GM18873 (cell line): ENCODE measurements at regions not wholly inside any gene's neighbourhood (a gene's known extent, or its start where the extent isn't known, plus 50 kb on each side); places are given as distances from the start of the nearest gene placed in this dataset.

ENCODE experiments used
- ATAC-seq: cut with Tn5 transposase; IDR thresholded peaks from one replicate; pipeline ENCODE4 v1.9.1; 2021; ENCODE audit warnings: mild to moderate bottlenecking, moderate library complexity, moderate number of reproducible peaks; ENCODE audit not compliant: unreplicated experiment, low FRiP score

DNA sequence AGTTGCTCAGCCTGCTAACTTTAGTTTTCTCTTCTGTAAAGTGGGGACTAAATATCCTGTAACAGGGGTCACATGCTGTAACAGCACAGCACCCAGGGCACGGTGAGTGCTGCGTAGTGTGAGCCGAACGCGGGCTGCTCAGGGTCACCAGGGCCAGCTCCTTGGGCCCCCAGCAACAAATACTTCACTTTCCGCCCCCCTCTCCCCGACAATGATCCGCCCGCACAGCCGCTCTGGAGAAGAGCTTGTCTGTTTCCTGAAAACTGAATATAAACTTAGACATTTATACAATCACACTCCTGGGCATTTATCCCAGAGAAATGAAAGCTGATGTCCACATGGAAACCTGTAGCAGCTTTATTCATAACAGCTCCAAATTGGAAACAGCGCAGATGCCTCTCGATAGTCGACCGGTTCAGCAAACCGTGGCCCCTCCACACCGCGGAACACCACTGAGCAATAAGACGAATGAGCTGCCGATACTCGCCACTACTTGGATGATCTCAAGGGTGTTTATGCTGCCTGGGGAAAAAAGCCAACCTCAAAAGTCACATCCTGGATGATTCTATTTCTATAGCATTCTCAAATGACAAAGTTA lies 267.2 kb downstream of the PARN start:
- no peak for ATAC-seq

DNA sequence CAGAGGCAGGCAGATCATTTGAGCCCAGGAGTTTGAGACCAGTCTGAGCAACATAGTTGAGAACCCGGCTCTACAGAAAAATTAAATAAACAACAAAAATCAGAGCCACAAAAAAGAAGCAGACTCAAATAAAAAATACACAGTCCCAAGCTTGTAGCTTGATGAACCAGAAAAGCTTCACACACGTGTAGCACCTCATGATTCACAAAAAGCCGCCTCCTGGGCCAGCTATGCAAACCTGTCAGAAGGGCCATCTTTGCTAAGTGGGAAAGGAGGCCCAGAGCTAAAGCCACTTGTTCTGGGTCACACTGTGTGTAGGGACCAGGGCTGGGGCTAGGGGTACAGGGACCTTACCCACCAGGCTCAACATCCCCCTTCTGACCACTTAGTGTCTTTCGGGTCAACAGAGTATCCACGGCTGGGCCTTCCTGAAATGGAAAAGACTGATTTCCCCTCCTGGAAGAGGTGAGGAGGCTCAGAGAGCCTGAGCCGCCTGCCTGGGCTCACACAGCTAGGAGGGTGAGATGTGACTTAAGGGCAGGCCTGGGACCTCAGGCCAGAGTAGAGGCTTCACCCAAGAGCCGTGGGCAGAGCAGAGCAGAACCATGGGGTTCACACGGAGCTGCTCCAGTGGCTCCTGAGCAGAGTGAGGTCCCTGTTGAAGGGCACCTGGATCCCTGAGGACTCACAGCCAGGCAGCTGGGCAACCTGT lies 269.6 kb downstream of the PARN start:
- no peak for ATAC-seq

DNA sequence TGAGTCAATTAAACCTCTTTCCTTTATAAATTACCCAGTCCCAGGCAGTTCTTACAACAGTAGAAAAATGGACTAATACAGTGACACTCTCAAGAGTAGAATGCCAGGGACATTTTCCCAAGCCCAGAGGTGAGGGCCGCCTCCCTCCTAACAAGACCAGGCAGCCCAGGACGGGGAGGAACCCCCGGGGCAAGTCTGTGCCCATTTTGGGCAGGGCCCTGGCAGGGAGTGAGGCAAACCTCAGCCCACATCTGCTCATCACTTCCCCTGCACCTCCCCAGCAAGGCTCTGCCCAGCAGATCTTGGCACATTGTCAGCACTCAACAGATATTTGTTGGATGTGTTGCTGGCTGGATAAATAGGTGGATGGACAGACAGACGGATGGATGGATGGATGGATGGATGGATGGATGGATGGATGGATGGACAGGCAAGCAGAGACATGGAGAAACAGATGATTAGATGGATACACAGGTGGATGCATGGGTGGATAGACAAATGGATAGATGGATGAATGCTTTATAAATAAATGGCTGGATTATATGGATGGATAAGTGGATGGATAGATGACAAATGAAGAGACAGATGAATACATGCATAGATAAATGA lies 271.3 kb downstream of the PARN start:
- ATAC-seq: no peak

DNA sequence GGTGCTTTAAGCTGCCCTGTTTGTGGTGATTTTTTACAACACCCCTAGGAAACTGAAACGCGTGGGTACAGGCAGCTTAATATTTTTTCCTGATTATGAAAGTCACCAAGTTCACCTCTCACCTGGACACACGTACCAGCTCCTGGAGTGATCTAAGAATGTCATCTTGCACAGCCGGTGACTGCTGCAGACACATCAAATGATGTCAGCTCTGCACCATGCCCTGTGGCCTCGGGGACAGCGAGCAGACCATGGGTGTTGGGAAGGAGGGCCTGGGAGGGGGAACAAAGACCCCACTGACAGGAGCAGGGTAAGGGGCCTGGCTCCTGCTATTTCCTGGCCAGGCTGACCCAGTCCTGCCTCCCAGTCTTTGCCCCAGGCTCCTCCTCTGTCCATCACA lies 272.7 kb downstream of the PARN start:
- ATAC-seq: no peak

DNA sequence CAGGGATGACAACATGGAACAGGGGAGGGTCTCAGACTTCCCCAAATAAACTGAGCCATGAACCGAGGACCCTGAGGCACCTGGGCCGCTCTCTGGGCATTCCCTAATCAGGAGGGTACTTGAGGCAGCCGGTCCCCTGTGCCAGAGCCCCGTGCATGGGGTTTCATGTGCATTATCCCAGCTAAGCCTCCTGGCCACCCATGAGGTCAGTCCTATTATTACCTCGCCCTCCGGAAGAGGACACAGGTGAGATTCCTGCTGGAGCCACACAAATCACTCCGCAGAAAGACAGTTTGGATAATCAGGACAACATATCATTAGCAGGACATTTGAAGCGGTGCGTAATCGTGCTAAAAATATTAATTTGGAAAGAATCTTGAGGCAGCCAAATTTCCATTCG lies 274.0 kb downstream of the PARN start:
- no peak for ATAC-seq

DNA sequence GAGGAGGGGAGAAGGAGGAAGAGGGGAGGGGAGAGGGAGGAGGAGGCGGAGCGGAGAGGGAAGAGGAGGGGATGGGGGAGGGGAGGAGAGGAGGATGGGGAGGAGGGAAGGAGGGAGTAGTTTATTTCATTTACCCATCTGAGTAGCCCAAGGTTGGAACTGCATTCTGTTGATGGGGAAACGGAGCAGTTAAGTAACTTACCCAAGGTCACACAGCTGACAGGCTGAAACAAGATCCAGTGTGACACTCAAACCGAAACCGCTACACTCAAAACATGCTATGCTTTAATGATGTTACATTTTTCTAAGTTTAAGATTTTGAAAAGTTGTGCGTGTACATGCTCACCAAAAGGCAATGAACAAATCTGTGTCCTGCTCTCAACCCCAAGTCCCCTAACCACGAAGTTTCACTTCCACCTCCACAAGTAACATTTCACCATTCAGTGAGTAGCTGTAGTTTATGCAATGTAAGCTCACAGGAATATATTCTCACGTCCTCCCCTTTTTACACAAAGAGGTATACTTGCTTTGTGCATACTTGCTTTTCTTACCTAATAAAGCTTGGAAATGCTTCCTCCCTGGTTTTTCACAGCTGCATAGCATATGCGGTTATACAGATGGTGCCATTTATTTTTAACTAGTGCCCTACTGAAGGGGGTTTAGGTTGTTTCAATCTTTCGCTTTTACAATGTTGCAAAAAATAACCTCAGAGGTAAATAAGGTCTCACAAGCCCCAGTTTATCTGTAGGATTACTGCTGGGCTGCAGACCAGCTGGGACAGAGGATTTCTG lies 275.3 kb downstream of the PARN start:
- peak; percentile 88 for ATAC-seq

DNA sequence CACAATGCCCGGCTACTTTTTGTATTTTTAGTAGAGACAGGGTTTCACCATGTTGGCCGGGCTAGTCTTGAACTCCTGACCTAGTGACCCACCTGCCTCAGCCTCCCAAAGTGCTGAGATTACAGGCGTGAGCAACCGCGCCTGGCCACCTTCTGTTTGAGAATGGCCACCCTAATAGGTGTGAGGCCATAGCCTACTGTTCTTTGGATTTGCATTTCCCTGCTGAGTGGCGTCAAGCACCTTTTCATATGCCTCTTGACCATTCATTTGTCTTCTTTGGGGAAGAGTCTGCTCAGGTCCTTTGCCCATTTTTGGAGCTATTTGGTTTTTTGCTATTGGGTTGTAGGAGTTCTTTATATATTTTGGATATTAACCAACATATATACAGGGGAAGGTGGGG lies 276.7 kb downstream of the PARN start:
- ATAC-seq: no peak

DNA sequence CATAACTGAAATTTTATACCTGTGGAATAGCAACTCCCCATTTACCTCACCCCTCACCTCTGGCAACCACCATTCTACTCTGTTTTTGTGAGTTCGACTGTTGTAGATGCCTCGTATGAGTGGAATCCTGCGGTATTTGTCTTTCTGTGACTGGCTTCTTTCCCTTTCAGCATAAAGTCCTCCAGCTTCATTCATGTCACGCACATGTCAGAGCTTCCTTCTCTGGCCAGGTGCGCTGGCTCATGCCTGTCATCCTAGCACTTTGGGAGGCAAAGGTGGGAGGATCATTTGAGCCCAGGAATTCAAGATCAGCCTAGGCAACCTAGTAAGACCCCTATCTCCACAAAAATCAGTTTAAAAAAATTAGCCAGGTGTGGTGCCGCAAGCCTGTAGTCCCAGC lies 278.4 kb downstream of the PARN start:
- no peak for ATAC-seq

DNA sequence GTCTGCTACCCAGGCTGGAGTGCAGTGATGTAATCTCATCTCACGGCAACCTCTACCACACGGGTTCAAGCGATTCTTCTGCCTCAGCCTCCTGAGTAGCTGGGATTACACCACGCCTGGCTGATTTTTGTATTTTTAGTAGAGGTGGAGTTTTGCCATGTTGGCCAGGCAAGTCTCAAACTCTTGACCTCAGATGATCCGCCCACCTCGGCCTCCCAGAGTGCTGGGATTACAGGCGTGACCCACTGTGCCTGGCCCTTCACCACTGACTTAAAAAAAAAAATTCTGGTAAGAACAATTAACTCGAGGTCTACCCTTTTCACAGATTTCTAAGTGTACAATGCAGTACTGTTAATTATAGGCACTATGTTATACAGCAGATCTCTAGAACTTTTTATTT lies 279.4 kb downstream of the PARN start:
- no peak for ATAC-seq

DNA sequence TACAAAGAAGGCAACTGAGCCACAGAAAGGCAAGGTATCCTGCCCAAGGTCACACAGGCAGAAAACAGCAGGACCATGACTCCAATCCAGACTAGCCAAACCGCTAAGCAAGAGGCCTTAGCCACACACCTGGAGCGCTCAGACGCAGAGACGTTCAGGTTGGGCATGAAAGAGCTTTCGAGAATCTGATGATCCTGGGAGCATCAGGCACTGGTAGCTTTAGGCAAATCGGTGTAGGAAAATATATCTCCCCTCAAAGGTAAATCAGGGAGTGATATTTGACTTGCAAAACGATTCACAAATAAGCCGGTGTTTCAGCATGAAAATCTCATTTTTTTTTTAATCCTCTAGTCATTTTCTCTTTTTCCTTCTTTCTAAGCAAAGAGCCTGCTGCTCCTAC lies 279.0 kb downstream of the MRTFB start:
- ATAC-seq: no peak

DNA sequence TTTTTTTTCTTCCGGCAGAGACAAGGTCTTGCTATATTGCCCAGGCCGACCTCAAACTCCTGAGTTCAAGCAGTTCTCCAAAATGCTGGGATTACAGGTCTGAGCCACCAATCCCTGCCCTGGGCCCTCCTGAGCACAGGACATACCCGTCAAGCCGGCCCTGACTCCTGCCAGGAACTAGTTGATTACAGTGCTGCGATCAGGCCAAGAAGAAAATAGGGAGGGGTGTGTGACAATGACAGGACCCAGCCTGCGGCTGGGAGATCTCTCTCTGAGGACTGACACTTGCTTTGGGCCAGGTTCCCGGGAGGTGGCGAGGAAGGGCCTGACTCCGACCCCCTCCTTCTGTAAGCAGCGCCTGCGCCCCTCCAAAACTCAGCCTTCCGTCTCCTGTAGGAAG lies 276.6 kb downstream of the MRTFB start:
- no peak for ATAC-seq

DNA sequence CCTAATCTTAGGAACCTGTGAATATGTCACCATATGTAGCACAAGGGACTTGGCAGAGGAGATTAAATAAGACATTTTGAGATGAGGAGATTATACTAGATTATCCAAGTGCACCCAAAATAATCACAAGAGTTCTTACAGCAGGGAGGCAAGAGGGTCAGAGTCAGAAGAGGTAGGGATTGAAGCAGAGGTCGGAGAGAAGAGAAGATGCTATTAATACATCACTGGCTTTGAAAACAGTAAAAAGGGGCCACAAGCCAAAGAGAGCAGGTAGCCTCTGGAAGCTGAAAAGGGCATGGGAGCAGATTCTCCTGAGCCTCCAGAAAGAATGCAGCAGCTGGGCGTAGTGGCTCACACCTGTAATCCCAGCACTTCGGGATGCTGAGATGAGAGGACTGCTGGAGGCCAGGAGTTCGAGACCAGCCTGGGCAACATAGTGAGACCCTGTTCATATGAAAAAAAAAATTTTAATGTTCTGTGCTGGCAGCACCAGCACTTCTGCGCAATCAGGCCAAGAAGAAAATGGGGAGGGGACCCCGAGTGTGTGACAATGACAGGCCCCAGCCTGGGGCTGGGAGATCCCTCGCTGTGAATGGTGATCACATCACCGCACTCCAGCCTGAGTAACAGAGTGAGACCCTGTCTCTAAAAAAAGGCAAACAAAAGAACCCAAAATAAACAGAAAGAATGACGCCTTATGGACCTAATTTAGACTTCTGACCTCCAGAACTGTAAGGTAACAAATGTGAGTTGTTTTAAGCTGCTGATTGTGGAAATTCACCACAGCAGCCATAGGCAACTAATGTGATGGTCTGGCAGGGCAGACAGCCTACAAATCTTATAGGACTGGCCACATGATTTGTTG lies 275.4 kb downstream of the MRTFB start:
- no peak for ATAC-seq

DNA sequence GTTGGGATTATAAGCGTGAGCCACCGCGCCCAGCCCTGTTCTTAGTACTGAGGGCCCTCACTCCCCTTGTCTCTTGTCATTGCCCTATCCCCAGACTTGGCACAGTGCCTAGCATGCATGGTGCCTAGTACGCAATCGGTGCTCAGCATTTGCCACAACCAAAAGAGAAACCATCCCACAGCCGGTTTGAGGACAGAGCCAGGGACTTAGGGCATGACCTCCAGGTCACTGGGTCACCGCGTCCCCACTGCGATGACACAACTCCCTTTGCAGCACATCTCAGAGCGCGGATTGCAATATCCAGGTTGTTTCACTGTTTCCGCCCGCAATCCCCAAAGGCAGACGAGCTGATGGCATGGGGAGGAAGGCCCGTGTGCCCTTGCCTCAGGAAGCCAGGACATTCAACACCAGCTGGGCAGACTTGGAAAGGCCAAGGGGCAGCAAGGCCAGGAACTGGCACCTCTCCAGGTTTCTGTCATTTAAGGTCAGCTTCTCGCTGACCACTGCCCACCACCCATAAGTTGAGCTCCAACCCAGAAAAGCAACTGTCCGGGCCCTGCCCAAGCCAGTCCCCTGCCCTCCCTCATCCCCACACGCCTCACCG lies 274.5 kb downstream of the MRTFB start:
- ATAC-seq: no peak

DNA sequence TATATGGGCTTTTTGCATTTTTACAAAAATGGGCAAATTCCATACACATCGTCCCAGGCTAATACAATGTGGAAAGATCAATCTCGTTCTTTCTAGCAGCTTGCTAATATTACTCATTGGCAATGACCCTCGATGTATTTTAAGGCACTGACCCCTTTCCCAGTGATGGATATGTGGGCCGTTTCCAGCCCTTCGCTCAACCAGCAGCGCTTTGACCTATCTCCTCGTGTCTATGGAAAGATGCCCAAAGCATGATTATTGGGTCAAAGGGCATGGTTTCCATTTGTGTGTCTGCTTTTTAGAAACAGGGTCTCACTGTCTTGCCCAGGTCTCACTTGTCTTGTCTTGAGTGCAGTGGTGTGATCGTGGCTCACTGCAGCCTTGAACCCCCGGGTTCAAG lies 273.8 kb downstream of the MRTFB start:
- ATAC-seq: no peak

DNA sequence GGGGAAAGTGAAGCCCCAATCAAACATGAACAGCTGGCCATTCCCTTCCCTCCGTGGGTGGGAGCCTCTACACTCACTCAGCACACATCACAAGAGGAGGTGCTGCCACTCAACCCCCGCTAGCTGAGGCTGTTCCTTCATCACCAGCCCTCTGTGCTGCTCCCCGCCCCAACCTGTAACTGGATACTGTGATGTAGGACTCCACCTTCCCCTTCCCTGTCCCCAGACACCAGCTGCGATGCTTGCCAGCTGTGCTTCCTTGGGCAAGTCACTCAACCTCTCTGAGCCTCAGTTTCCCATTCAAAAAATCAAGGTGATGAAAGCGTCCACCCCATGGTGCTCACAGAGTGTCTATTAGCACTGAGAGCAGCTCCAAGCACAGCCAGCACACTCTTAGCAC lies 273.2 kb downstream of the MRTFB start:
- no peak for ATAC-seq

DNA sequence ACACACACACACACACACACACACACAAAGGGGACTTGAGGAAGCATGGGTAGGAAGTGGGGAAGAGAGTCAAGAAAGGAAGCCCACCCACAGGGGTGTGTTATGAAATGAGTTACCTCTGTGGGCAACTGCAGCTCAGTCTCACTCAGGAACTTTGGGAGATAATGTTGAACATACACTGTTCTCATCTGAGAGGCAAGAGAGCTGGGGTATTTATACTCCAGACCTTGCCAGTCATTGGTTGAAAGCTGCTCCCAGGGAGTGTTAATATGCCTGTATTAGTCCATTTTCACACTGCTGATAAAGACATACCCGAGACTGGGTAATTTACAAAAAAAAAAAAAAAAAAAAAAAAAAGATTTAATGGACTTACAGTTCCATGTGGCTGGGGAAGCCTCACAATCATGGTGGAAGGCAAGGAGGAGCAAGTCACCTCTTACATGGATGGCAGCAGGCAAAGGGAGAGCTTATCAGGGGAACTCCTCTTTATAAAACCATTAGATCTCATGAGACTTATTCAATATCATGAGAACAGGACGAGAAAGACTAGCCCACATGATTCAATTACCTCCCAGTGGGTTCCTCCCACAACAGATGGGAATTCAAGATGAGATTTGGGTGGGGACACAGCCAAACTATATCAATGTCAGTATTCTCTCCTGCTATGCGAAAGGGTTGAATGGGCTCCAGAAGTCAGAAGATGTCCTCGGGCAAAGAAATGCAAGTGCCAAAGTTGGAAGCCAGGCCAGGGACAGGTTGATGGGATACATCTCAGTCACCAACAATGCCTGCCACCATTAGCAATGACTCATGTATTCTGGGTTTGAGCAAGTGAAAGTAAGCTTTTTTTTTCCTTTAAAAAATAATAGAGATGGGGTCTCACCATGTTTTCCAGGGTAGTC lies 270.5 kb downstream of the MRTFB start:
- no peak for ATAC-seq

DNA sequence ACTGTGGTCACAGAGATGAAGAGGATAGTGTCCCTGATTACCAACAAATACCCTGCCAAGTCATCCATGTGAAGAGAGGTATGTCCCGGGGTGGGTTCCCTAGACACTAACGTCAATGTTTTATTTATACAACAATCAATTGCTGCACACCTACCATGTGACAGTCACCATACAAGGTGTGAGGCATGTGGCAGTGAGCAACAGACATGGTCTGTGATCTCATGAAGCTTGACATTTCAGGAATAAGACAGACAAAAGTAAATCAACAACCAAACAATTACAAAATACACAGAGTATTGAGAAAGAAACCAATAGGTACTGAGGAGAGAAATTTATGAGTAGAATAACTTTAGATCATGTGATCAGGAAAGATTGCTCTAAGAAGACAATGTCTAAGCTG lies 268.6 kb downstream of the MRTFB start:
- ATAC-seq: no peak

DNA sequence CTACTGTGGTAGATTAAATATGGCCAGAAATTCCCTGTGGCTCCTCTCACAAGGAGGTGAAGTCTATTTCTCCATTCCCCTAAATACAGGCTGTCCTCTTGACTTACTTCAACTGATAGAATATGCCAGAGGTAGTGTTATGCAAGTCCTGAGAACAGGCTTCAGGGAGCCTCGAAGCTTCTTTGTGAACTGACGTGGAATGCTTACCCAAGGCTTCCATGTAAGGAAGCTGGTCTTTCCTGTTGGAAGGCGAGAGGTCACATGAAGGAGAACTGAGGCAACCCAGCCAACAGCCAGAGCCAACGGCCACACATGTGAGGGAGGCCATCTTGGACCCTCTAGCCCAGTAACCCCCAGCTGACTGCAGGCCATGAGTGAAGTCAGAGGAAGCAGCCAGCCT lies 267.9 kb downstream of the MRTFB start:
- ATAC-seq: no peak

DNA sequence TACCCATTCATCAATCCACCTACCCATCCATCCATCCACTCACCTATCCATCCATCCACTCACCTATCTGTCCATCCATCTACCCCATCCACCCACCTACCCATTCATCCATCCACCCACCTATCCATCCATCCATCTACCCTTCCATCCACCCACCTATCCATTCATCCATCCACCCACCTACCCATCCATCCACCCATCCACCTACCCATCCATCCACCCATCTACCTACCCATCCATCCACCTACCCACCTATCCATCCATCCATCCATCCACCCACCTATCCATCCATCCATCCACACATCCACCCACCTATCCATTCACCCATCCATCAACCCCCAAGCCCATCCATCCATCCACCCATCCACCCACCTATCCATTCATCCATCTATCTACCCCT lies 267.1 kb downstream of the MRTFB start:
- ATAC-seq: no peak
